CD4-positive, CD25-positive, alpha-beta regulatory T cell (primary cell): ENCODE measurements at regions not wholly inside any gene's neighbourhood (a gene's known extent, or its start where the extent isn't known, plus 50 kb on each side); places are given as distances from the start of the nearest gene placed in this dataset.

Source experiments
- ATAC-seq, 2 donors: fragments of 150-1000 bp; cut with Tn5 transposase; one replicate each; pipeline ENCODE4 v1.10.0; 2021; ENCODE audit warnings: low read depth in 2 of 2, moderate number of reproducible peaks in 2 of 2, moderate library complexity in 1 of 2
- DNase-seq, 3 donors: peaks; one replicate each; pipeline versions ENCODE4 v3.0.0 to v3.0.0-alpha.2; 2012 to 2022; ENCODE audit warnings: mixed read lengths in 1 of 3
- H3K27ac ChIP-seq: one replicate; pipeline ENCODE4 v1.7.0; 2013; ENCODE audit warnings: mild to moderate bottlenecking, low read length; ENCODE audit not compliant: insufficient read depth, poor library complexity, severe bottlenecking
- H3K27me3 ChIP-seq: one replicate; pipeline ENCODE4 v1.7.0; 2013; ENCODE audit warnings: low read length; ENCODE audit not compliant: control insufficient read depth, insufficient read depth
- H3K36me3 ChIP-seq: one replicate; pipeline ENCODE4 v1.7.0; 2013; ENCODE audit warnings: mild to moderate bottlenecking, low read length, moderate library complexity; ENCODE audit not compliant: control insufficient read depth, insufficient read depth
- H3K4me1 ChIP-seq: 2 replicates; pipeline ENCODE4 v1.7.0; 2013; ENCODE audit warnings: mild to moderate bottlenecking, low read length; ENCODE audit not compliant: insufficient read depth, control insufficient read depth, poor library complexity, severe bottlenecking
- H3K4me3 ChIP-seq: one replicate; pipeline ENCODE4 v1.7.0; 2013; ENCODE audit warnings: low read depth, mild to moderate bottlenecking, low read length, moderate library complexity
- H3K9me3 ChIP-seq, 2 experiments: 1 replicate in 1 of 2; 2 replicates in 1 of 2; pipeline ENCODE4 v1.7.0; 2013; ENCODE audit warnings: low read length in 2 of 2, mild to moderate bottlenecking in 1 of 2, moderate library complexity in 1 of 2; ENCODE audit not compliant: control insufficient read depth in 2 of 2
- H3K27ac Mint-ChIP-seq, 3 donors: one replicate each; pipeline ENCODE4 v1.8.0; 2020 to 2022; ENCODE audit warnings: mild to moderate bottlenecking in 3 of 3, mixed read lengths in 3 of 3, moderate library complexity in 2 of 3
- H3K27me3 Mint-ChIP-seq: one replicate; pipeline ENCODE4 v1.8.0; 2022; ENCODE audit warnings: mild to moderate bottlenecking, mixed read lengths
- H3K36me3 Mint-ChIP-seq: one replicate; pipeline ENCODE4 v1.8.0; 2020; ENCODE audit warnings: mixed read lengths
- H3K4me1 Mint-ChIP-seq, 4 donors: one replicate each; pipeline ENCODE4 v1.8.0; 2020 to 2022; ENCODE audit warnings: mixed read lengths in 4 of 4, mild to moderate bottlenecking in 1 of 4
- H3K4me3 Mint-ChIP-seq, 4 donors: one replicate each; pipeline ENCODE4 v1.8.0; 2020 to 2022; ENCODE audit warnings: mild to moderate bottlenecking in 4 of 4, mixed read lengths in 4 of 4, moderate library complexity in 3 of 4
- H3K9me3 Mint-ChIP-seq, 7 donors: one replicate each; pipeline ENCODE4 v1.8.0; 2020 to 2022; ENCODE audit warnings: mixed read lengths in 7 of 7, mild to moderate bottlenecking in 3 of 7, moderate library complexity in 2 of 7

- Mint-ChIP-seq H3K9me3 (peaks cover 0 to 4% (median 0%) of the 10 kb centered on the region in 7 donors), H3K4me1 (no peaks in the 10 kb centered on the region), H3K27me3 (no peaks in the 10 kb centered on the region), H3K27ac (no peak overlapping the region), H3K4me3 (no peak overlapping the region), H3K36me3 (no peaks in the 10 kb centered on the region)
- H3K27ac ChIP-seq = no peak overlapping the region
- no peaks in the 10 kb centered on the region for H3K36me3 ChIP-seq
- H3K4me3 ChIP-seq = no peak overlapping the region
- no peaks in the 10 kb centered on the region for H3K4me1 ChIP-seq
- no peaks in the 10 kb centered on the region for H3K9me3 ChIP-seq
- ATAC-seq (no peak), DNase-seq (no peak)
- no peaks in the 10 kb centered on the region for H3K27me3 ChIP-seq
These were observed 257.6 kb upstream of the ADAMTSL1 start for GRCh38 chr9:18216376-18216775.

GRCh38 chr9:18228101-18228500, 245.9 kb upstream of the ADAMTSL1 start:
- H3K36me3 Mint-ChIP-seq = no peaks in the 10 kb centered on the region
- H3K27me3 Mint-ChIP-seq = no peaks in the 10 kb centered on the region

GRCh38 chr9:18229992-18230676, 243.8 kb upstream of the ADAMTSL1 start:
- no peaks in the 10 kb centered on the region for H3K36me3 Mint-ChIP-seq
- Histone ChIP-seq H3K4me1 (no peaks in the 10 kb centered on the region), H3K36me3 (no peaks in the 10 kb centered on the region), H3K9me3 (no peaks in the 10 kb centered on the region), H3K4me3 (no peak overlapping the region), H3K27me3 (no peaks in the 10 kb centered on the region), H3K27ac (no peak overlapping the region)
- peaks cover 6% of the 10 kb centered on the region for H3K27me3 Mint-ChIP-seq
- H3K4me3 Mint-ChIP-seq = no peak overlapping the region
- no peak overlapping the region for H3K27ac Mint-ChIP-seq
- ATAC-seq (no peak), DNase-seq (no peak)
- no peaks in the 10 kb centered on the region for H3K4me1 Mint-ChIP-seq
- peaks cover 0 to 4% (median 0%) of the 10 kb centered on the region in 7 donors for H3K9me3 Mint-ChIP-seq

More at GRCh38 chr9:18228101-18228500, 245.9 kb upstream of the ADAMTSL1 start:
- Mint-ChIP-seq H3K4me3 (no peak overlapping the region), H3K4me1 (no peaks in the 10 kb centered on the region), H3K27ac (no peak overlapping the region), H3K9me3 (peaks cover 0 to 4% (median 0%) of the 10 kb centered on the region in 7 donors)
- H3K27me3 ChIP-seq = no peaks in the 10 kb centered on the region
- ATAC-seq (no peak), DNase-seq (no peak)
- no peak overlapping the region for H3K4me3 ChIP-seq
- H3K4me1 ChIP-seq = no peaks in the 10 kb centered on the region
- H3K9me3 ChIP-seq = no peaks in the 10 kb centered on the region
- H3K27ac ChIP-seq = no peak overlapping the region
- no peaks in the 10 kb centered on the region for H3K36me3 ChIP-seq

GRCh38 chr9:18233311-18233710, 240.6 kb upstream of the ADAMTSL1 start:
- H3K27me3 ChIP-seq = no peaks in the 10 kb centered on the region
- no peaks in the 10 kb centered on the region for H3K36me3 ChIP-seq
- H3K4me3 ChIP-seq = no peak overlapping the region
- Mint-ChIP-seq H3K9me3 (peaks cover 0 to 4% (median 0%) of the 10 kb centered on the region in 7 donors), H3K36me3 (no peaks in the 10 kb centered on the region), H3K27ac (no peak overlapping the region), H3K4me3 (no peak overlapping the region), H3K27me3 (peaks cover 10% of the 10 kb centered on the region), H3K4me1 (no peaks in the 10 kb centered on the region)
- H3K9me3 ChIP-seq = no peaks in the 10 kb centered on the region
- no peak overlapping the region for H3K27ac ChIP-seq
- no peak for ATAC-seq
- H3K4me1 ChIP-seq = no peaks in the 10 kb centered on the region
- no peak for DNase-seq

GRCh38 chr9:18233776-18234445, 240.0 kb upstream of the ADAMTSL1 start:
- Mint-ChIP-seq H3K9me3 (peaks cover 0 to 4% (median 0%) of the 10 kb centered on the region in 7 donors), H3K27me3 (peaks cover 10% of the 10 kb centered on the region), H3K27ac (no peak overlapping the region), H3K36me3 (no peaks in the 10 kb centered on the region), H3K4me1 (no peaks in the 10 kb centered on the region), H3K4me3 (no peak overlapping the region)
- Histone ChIP-seq H3K9me3 (no peaks in the 10 kb centered on the region), H3K27ac (no peak overlapping the region), H3K27me3 (no peaks in the 10 kb centered on the region), H3K36me3 (no peaks in the 10 kb centered on the region), H3K4me1 (no peaks in the 10 kb centered on the region), H3K4me3 (no peak overlapping the region)
- DNase-seq (no peak), ATAC-seq (no peak)

GRCh38 chr9:18235181-18235908, 238.6 kb upstream of the ADAMTSL1 start:
- Histone ChIP-seq H3K27ac (no peak overlapping the region), H3K4me1 (no peaks in the 10 kb centered on the region), H3K9me3 (no peaks in the 10 kb centered on the region), H3K4me3 (no peak overlapping the region), H3K36me3 (no peaks in the 10 kb centered on the region), H3K27me3 (no peaks in the 10 kb centered on the region)
- Mint-ChIP-seq H3K27ac (no peak overlapping the region), H3K27me3 (peaks cover 10% of the 10 kb centered on the region), H3K36me3 (no peaks in the 10 kb centered on the region), H3K4me1 (no peaks in the 10 kb centered on the region), H3K9me3 (peaks cover 0 to 4% (median 0%) of the 10 kb centered on the region in 7 donors), H3K4me3 (no peak overlapping the region)
- no peak for ATAC-seq
- DNase-seq = no peak

- Histone ChIP-seq H3K27me3 (no peaks in the 10 kb centered on the region), H3K4me1 (no peaks in the 10 kb centered on the region), H3K27ac (no peak overlapping the region), H3K36me3 (no peaks in the 10 kb centered on the region), H3K9me3 (no peaks in the 10 kb centered on the region), H3K4me3 (no peak overlapping the region)
- no peak for DNase-seq
- Mint-ChIP-seq H3K36me3 (no peaks in the 10 kb centered on the region), H3K9me3 (peaks cover 0 to 4% (median 0%) of the 10 kb centered on the region in 7 donors), H3K4me3 (no peak overlapping the region), H3K27me3 (peaks cover 12% of the 10 kb centered on the region), H3K4me1 (no peaks in the 10 kb centered on the region), H3K27ac (no peak overlapping the region)
- ATAC-seq = no peak
These were observed 237.6 kb upstream of the ADAMTSL1 start for GRCh38 chr9:18236336-18236735.
